Fibroblast of villous mesenchyme (primary cell): ENCODE measurements at regions not wholly inside any gene's neighbourhood (a gene's known extent, or its start where the extent isn't known, plus 50 kb on each side); places are given as distances from the start of the nearest gene placed in this dataset.

Experiments
- DNase-seq: peaks from one replicate; pipeline ENCODE4 v3.0.0-alpha.2; 2010; ENCODE audit warnings: low read depth
- H3K4me3 ChIP-seq: 2 replicates; pipeline ENCODE4 v1.5.1; 2011; ENCODE audit warnings: low read depth, mild to moderate bottlenecking, low read length
- CTCF ChIP-seq: IDR thresholded peaks from 2 replicates; pipeline ENCODE4 v1.5.1; 2012; ENCODE audit warnings: low read depth, mild to moderate bottlenecking, low read length; ENCODE audit not compliant: insufficient read depth

- DNase-seq: no peak
- H3K4me3 ChIP-seq: no peak overlapping the region
- no peak for TF ChIP-seq CTCF
These were observed 250.7 kb upstream of the JARID2 start for GRCh38 chr6:14995208-14995607.

- no peak overlapping the region for H3K4me3 ChIP-seq
- no peak for DNase-seq
- no peak for TF ChIP-seq CTCF
These were observed 249.8 kb upstream of the JARID2 start for GRCh38 chr6:14995966-14996602.

GRCh38 chr6:14996892-14997291 lies 249.0 kb upstream of the JARID2 start:
- no peak overlapping the region for H3K4me3 ChIP-seq
- no peak for DNase-seq
- no peak for TF ChIP-seq CTCF

- H3K4me3 ChIP-seq: no peak overlapping the region
- no peak for TF ChIP-seq CTCF
- DNase-seq: no peak
These were observed 248.4 kb upstream of the JARID2 start for GRCh38 chr6:14997507-14997906.

GRCh38 chr6:14999106-14999505 lies 246.8 kb upstream of the JARID2 start:
- no peak for DNase-seq
- H3K4me3 ChIP-seq: no peak overlapping the region
- TF ChIP-seq CTCF: no peak

- no peak for DNase-seq
- TF ChIP-seq CTCF: no peak
- H3K4me3 ChIP-seq: no peak overlapping the region
These were observed 244.5 kb upstream of the JARID2 start for GRCh38 chr6:15001326-15001910.

- no peak for TF ChIP-seq CTCF
- no peak overlapping the region for H3K4me3 ChIP-seq
- no peak for DNase-seq
These were observed 237.6 kb upstream of the JARID2 start for GRCh38 chr6:15008269-15008668.
